Trophoblast cell (in vitro differentiated cells and primary cell): ENCODE measurements at regions not wholly inside any gene's neighbourhood (a gene's known extent, or its start where the extent isn't known, plus 50 kb on each side); places are given as distances from the start of the nearest gene placed in this dataset.
A peak's percentile ranks its signal among the peaks of the same experiment; 100 is the strongest.
"Not testable (repeated sequence)": the region's sequence is repeated elsewhere in the genome, so short reads cannot be mapped to it uniquely, and the experiment has no call there.

Experiments used
- DNase-seq, 2 donors: peaks; one replicate each; pipeline ENCODE4 v3.0.0-alpha.2; 2016
- H2AFZ ChIP-seq: 2 replicates; pipeline ENCODE4 v1.6.1; 2013; ENCODE audit warnings: low read length, moderate library complexity, mild to moderate bottlenecking; ENCODE audit not compliant: insufficient read depth, poor library complexity
- H2AK5ac ChIP-seq: 2 replicates; pipeline ENCODE4 v1.6.1; 2013; ENCODE audit warnings: mild to moderate bottlenecking, low read length
- H2BK120ac ChIP-seq: 2 replicates; pipeline ENCODE4 v1.6.1; 2013; ENCODE audit warnings: low read length, mild to moderate bottlenecking, moderate library complexity; ENCODE audit not compliant: insufficient read depth, poor library complexity
- H2BK12ac ChIP-seq: 2 replicates; pipeline ENCODE4 v1.6.1; 2013; ENCODE audit warnings: mild to moderate bottlenecking, low read length, moderate library complexity
- H2BK5ac ChIP-seq: 2 replicates; pipeline ENCODE4 v1.6.1; 2013; ENCODE audit warnings: low read length, low read depth, moderate library complexity, mild to moderate bottlenecking; ENCODE audit not compliant: poor library complexity
- H3K14ac ChIP-seq: 2 replicates; pipeline ENCODE4 v1.6.1; 2013; ENCODE audit warnings: mild to moderate bottlenecking, low read length
- H3K18ac ChIP-seq: 2 replicates; pipeline ENCODE4 v1.6.1; 2013; ENCODE audit warnings: mild to moderate bottlenecking, low read length
- H3K23ac ChIP-seq: 2 replicates; pipeline ENCODE4 v1.6.1; 2013; ENCODE audit warnings: low read length
- H3K27ac ChIP-seq: 2 replicates; pipeline ENCODE4 v1.5.1; 2013; ENCODE audit warnings: low read depth, mild to moderate bottlenecking, inconsistent platforms, low read length, moderate library complexity
- H3K27me3 ChIP-seq: 2 replicates; pipeline ENCODE4 v1.6.1; 2013; ENCODE audit warnings: inconsistent platforms, mild to moderate bottlenecking, low read length, moderate library complexity; ENCODE audit not compliant: insufficient read depth
- H3K36me3 ChIP-seq, 2 experiments: 1 replicate in 1 of 2; 2 replicates in 1 of 2; pipeline ENCODE4 v1.6.1; 2013; ENCODE audit warnings: low read length in 2 of 2, mild to moderate bottlenecking in 2 of 2, moderate library complexity in 1 of 2; ENCODE audit not compliant: insufficient read depth in 2 of 2, control insufficient read depth in 1 of 2
- H3K4ac ChIP-seq: 2 replicates; pipeline ENCODE4 v1.6.1; 2013; ENCODE audit warnings: low read depth, mild to moderate bottlenecking, low read length, moderate library complexity
- H3K4me1 ChIP-seq, 2 experiments: 1 replicate in 1 of 2; 2 replicates in 1 of 2; pipeline ENCODE4 v1.6.1; 2013; ENCODE audit warnings: low read length in 2 of 2, mild to moderate bottlenecking in 2 of 2, moderate library complexity in 1 of 2; ENCODE audit not compliant: insufficient read depth in 2 of 2, control insufficient read depth in 1 of 2
- H3K4me2 ChIP-seq: 2 replicates; pipeline ENCODE4 v1.6.1; 2013; ENCODE audit warnings: inconsistent platforms, mild to moderate bottlenecking, low read length, moderate library complexity
- H3K4me3 ChIP-seq: 2 replicates; pipeline ENCODE4 v1.5.1; 2013; ENCODE audit warnings: mild to moderate bottlenecking, low read depth, low read length, inconsistent platforms
- H3K79me1 ChIP-seq: one replicate; pipeline ENCODE4 v1.6.1; 2013; ENCODE audit warnings: low read length
- H3K79me2 ChIP-seq: 2 replicates; pipeline ENCODE4 v1.6.1; 2013; ENCODE audit warnings: low read length, mild to moderate bottlenecking; ENCODE audit not compliant: control insufficient read depth, insufficient read depth, poor library complexity
- H3K9ac ChIP-seq: 2 replicates; pipeline ENCODE4 v1.6.1; 2013; ENCODE audit warnings: mild to moderate bottlenecking, low read length
- H3K9me3 ChIP-seq: 2 replicates; pipeline ENCODE4 v1.6.1; 2013; ENCODE audit warnings: low read depth, mild to moderate bottlenecking, control low read depth, inconsistent platforms, low read length; ENCODE audit not compliant: insufficient read depth
- H4K12ac ChIP-seq: 2 replicates; pipeline ENCODE4 v1.6.1; 2013; ENCODE audit warnings: low read depth, mild to moderate bottlenecking, low read length, moderate library complexity
- H4K8ac ChIP-seq: 2 replicates; pipeline ENCODE4 v1.6.1; 2013; ENCODE audit warnings: low read depth, mild to moderate bottlenecking, low read length, moderate library complexity
- H4K91ac ChIP-seq: one replicate; pipeline ENCODE4 v1.6.1; 2013; ENCODE audit warnings: low read depth, mild to moderate bottlenecking, low read length, moderate library complexity
- WGBS: extraction: QIAGEN DNeasy Blood & Tissue Kit; methylation state at CpG from one replicate; pipeline ENCODE4 v1.1.7; 2013; ENCODE audit warnings: missing lambda C conversion rate; ENCODE audit not compliant: insufficient read length, insufficient coverage; ENCODE audit errors: extremely low coverage; 5-methylcytosine and 5-hydroxymethylcytosine counted together

- no CpG with 5 or more reads among the region's 7 CpGs for WGBS
- not testable (repeated sequence) for H4K91ac ChIP-seq
These were observed 70.4 kb upstream of the ADGRL2 start for GRCh38 chr1:81730299-81730698.

GRCh38 chr1:81729818-81730217 is 70.9 kb upstream of the ADGRL2 start:
- Histone ChIP-seq H2BK120ac (no peak overlapping the region), H3K4ac (no peak overlapping the region), H3K4me2 (no peak overlapping the region), H2AK5ac (no peak overlapping the region), H3K36me3 (no peaks in the 10 kb centered on the region), H2BK5ac (no peak overlapping the region), H3K27me3 (no peaks in the 10 kb centered on the region), H3K27ac (no peak overlapping the region), H4K91ac (no peak overlapping the region), H3K4me1 (no peaks in the 10 kb centered on the region), H3K14ac (no peak overlapping the region), H3K23ac (no peak overlapping the region), H2AFZ (no peak overlapping the region), H3K9me3 (no peaks in the 10 kb centered on the region), H3K4me3 (no peak overlapping the region), H4K8ac (no peak overlapping the region), H3K18ac (no peak overlapping the region), H4K12ac (no peak overlapping the region), H2BK12ac (no peak overlapping the region), H3K79me2 (no peaks in the 10 kb centered on the region), H3K79me1 (no peaks in the 10 kb centered on the region), H3K9ac (no peak overlapping the region)
- no peak for DNase-seq
- no CpG with 5 or more reads among the region's 2 CpGs for WGBS

More at GRCh38 chr1:81730299-81730698, 70.4 kb upstream of the ADGRL2 start:
- H3K27ac ChIP-seq, H2BK12ac ChIP-seq, H3K4ac ChIP-seq, H3K18ac ChIP-seq, H3K4me2 ChIP-seq, H3K4me3 ChIP-seq, H3K79me2 ChIP-seq, H2AK5ac ChIP-seq, H3K4me1 ChIP-seq, H3K9me3 ChIP-seq, H3K9ac ChIP-seq, H3K27me3 ChIP-seq, H2BK120ac ChIP-seq, DNase-seq, H3K79me1 ChIP-seq, H2BK5ac ChIP-seq, H3K36me3 ChIP-seq, H4K12ac ChIP-seq, H3K14ac ChIP-seq, H4K8ac ChIP-seq, H3K23ac ChIP-seq, H2AFZ ChIP-seq: not testable (repeated sequence)

GRCh38 chr1:81729239-81729638 is 71.5 kb upstream of the ADGRL2 start:
- Histone ChIP-seq H3K27me3 (no peaks in the 10 kb centered on the region), H2AK5ac (no peak overlapping the region), H3K27ac (no peak overlapping the region), H4K91ac (no peak overlapping the region), H4K12ac (no peak overlapping the region), H3K9ac (no peak overlapping the region), H3K79me2 (no peaks in the 10 kb centered on the region), H3K23ac (no peak overlapping the region), H3K79me1 (no peaks in the 10 kb centered on the region), H2AFZ (no peak overlapping the region), H4K8ac (no peak overlapping the region), H3K14ac (no peak overlapping the region), H3K9me3 (no peaks in the 10 kb centered on the region), H2BK120ac (no peak overlapping the region), H3K18ac (no peak overlapping the region), H3K36me3 (no peaks in the 10 kb centered on the region), H2BK12ac (no peak overlapping the region), H3K4me3 (no peak overlapping the region), H3K4me1 (no peaks in the 10 kb centered on the region), H3K4ac (no peak overlapping the region), H2BK5ac (no peak overlapping the region), H3K4me2 (no peak overlapping the region)
- DNase-seq = no peak

GRCh38 chr1:81725823-81726222 is 74.9 kb upstream of the ADGRL2 start:
- no peak overlapping the region for H2BK120ac ChIP-seq
- no peak overlapping the region for H3K23ac ChIP-seq
- no peak overlapping the region for H3K4me3 ChIP-seq
- no peak overlapping the region for H4K91ac ChIP-seq
- peaks cover 3 to 4% of the 10 kb centered on the region in 2 experiments for H3K4me1 ChIP-seq
- H4K8ac ChIP-seq = no peak overlapping the region
- no peak overlapping the region for H3K4me2 ChIP-seq
- H3K27ac ChIP-seq = no peak overlapping the region
- WGBS = no CpG with 5 or more reads among the region's 8 CpGs
- H3K9ac ChIP-seq = no peak overlapping the region
- peaks cover 3% of the 10 kb centered on the region for H3K79me1 ChIP-seq
- H3K36me3 ChIP-seq = peaks cover 4 to 6% of the 10 kb centered on the region in 2 experiments
- no peak for DNase-seq
- H2AFZ ChIP-seq = no peak overlapping the region
- no peaks in the 10 kb centered on the region for H3K27me3 ChIP-seq
- no peak overlapping the region for H2AK5ac ChIP-seq
- peak overlapping the region; percentile 49 for H2BK5ac ChIP-seq
- peak overlapping the region; percentile 46 for H3K4ac ChIP-seq
- H2BK12ac ChIP-seq = no peak overlapping the region
- H3K14ac ChIP-seq = no peak overlapping the region
- H3K79me2 ChIP-seq = no peaks in the 10 kb centered on the region
- no peak overlapping the region for H3K18ac ChIP-seq
- H3K9me3 ChIP-seq = no peaks in the 10 kb centered on the region
- no peak overlapping the region for H4K12ac ChIP-seq
